DMS79 treated with DMSO at 0.1 percent for 48 hours (cell line): ENCODE measurements at regions not wholly inside any gene's neighbourhood (a gene's known extent, or its start where the extent isn't known, plus 50 kb on each side); places are given as distances from the start of the nearest gene placed in this dataset.
"Not testable (repeated sequence)": the region's sequence is repeated elsewhere in the genome, so short reads cannot be mapped to it uniquely, and the experiment has no call there.

ENCODE experiments used
- DNase-seq: peaks from one replicate; lab custom pipeline; 2025; lab: John Stamatoyannopoulos, UW

DNA sequence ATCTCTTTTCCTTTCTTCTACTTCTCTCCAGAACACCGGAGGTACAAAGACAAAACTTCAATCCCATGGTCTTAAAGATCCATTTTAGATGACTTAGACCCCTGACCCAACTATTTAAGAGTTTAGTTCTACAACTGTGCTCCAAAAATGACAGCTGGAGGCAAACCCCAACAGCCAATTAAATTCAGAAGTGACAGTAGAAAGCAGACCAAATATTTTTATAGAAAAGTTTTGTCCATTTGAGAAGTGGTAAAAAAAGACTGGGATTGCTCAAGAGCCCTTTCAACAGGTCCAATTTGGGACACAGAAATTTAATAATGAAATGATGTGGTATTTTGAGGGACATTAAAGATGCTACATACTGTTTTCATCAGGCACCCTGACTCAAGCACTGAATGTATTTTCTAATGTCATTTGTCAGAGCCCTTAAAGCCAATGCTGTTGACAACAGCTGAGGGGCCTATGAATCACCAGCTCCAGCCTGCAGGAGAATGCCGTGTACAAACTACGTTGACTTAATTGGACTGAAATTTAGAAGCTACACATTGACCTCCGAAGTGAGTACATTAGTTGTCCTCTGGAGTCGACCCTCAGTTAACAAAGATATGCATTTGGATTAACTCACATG lies 147.5 kb upstream of the PIK3R1 start:
- no peak for DNase-seq

GRCh38 chr5:68067291-68067690 lies 148.3 kb upstream of the PIK3R1 start:
- no peak for DNase-seq

GRCh38 chr5:68066277-68066955 lies 149.1 kb upstream of the PIK3R1 start:
- no peak for DNase-seq

DNA sequence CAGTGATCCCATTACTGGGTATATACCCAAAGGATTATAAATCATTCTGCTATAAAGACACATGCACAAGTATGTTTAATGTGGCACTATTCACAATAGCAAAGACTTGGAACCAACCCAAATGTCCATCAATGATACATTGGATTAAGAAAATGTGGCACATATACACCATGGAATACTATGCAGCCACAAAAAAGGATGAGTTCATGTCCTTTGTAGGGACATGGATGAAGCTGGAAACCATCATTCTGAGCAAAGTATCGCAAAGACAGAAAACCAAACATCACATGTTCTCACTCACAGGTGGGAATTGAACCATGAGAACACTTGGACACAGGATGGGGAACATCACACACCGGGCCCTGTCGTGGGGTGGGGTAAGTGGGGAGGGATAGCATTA lies 150.2 kb upstream of the PIK3R1 start:
- not testable (repeated sequence) for DNase-seq

DNA sequence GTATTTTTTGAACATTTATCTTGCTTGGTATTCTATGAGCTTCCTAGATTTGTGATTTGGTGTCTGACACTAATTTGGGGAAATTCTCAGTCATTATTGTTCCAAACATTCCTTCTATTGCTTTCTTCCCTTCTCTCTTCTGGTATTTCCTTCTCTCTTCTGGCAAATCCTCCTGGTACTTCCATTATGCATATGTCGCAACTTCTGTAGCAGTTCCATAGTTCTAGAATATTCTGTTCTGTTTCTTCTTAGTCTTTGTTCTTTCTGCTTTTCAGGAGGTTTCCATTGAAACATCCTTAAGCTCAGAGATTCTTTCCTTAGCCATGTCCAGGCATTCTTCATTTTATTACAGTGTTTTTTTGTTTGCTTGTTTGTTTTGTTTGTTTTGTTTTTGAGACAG lies 155.2 kb upstream of the PIK3R1 start:
- DNase-seq, result no peak

DNA sequence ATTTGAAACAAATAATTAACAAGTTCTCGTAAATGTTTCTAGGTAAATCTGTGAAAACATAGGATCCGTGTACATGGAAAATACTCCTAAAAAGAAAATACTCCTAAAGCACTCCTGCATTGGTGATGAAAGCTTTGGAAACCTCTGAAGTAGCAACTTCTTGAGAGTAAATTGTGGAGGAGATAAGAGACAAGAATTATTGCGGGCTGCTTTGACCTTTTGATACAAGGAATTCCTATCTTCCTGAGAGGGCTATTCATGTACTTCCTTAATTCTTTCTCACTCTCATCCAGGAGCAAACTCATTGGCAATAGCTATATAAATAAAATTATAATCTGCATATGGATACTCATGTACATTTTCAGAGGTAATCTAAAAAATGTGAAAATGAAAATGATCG lies 158.4 kb upstream of the PIK3R1 start:
- no peak for DNase-seq

GRCh38 chr5:68055686-68056085 lies 159.9 kb upstream of the PIK3R1 start:
- DNase-seq, result no peak

- DNase-seq, result no peak
These were observed 160.9 kb upstream of the PIK3R1 start for GRCh38 chr5:68054638-68055037.

GRCh38 chr5:68053202-68053601 lies 162.4 kb upstream of the PIK3R1 start:
- DNase-seq, result no peak

DNA sequence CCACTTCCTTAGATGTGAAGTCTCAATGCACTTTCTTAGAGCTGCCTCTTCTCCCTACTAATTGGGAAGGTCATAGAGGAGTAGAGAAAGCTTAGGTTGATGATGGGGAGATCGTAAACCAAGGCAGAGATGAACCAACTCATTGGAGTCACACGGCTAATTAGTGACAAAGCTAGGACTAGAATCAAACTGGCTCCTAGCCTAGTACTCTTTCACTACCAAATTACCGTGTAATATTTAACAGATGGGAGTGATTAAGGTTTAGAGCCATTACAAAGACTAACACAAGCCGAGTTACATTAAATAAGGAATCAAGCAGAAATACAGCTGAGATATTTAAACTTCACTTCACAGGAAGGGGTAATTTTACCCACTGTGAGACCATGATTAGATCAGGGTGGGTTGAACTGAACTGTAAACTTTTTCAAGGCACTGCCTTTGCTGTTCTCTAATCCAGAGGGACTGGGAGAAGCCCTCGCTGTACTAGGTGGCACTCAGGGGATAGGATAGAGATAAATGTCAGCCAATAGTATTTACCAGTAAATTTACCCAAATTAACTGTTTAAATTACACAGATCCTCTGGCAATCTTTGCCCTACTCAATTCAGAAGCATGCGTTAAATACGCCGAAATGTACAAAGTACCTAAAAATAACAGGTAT lies 166.4 kb upstream of the PIK3R1 start:
- DNase-seq, result no peak

- DNase-seq, result no peak
These were observed 167.0 kb upstream of the PIK3R1 start for GRCh38 chr5:68048516-68048915.

- not testable (repeated sequence) for DNase-seq
These were observed 167.5 kb upstream of the PIK3R1 start for GRCh38 chr5:68048054-68048453.

DNA sequence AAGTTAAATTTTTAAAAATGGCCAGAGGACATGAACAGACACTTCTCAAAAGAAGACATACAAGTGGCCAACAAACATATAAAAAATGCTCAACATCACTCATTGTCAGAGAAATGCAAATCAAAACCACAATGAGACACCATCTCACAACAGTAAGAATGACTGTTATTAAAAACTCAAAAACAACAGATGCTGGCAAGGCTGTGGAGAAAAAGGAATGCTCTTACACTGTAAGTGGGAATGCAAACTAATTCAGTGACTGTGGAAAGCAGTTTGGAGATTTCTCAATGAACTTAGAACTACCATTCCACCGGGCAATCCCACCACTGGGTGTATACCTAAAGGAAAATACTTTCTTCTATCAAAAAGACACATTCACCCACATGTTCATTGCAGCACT lies 168.5 kb upstream of the PIK3R1 start:
- no peak for DNase-seq

DNA sequence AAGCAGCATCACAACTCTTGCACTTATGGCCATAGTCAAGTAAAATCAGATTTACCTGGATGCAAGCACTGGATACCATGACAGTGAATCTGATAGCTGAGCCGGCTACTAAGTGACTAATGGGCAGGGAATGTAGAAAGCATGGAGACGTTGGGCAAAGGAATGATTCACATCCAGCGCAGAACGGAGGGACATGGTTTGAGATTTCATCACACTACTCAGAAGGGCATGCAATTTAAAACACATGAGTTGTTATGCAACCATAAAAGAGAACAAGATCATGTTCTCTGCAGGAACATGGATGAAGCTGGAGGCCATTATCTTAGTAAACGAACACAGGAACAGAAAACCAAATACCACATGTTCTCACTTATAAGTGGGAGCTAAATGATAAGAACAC lies 169.1 kb upstream of the PIK3R1 start:
- no peak for DNase-seq

GRCh38 chr5:68041293-68041692 lies 174.3 kb upstream of the PIK3R1 start:
- DNase-seq, result no peak

DNA sequence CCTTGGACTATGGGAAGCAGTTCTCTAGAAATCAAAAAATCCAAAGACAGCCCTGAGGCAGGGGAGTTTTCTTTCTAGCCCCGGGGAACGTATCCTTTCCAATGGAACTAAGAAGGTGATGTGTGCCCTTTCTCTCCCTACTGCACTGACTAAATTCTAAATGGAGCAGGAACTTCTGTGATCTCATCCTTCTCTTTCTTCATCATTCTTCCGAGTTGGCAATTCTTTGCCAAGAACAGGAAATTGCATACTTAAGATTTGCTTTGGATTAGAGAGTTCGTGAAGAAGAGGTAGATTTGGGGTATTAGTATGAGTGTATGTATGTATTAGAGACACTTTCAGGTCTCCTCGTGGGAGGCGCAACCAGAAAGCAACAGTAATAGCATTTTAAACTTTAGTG lies 178.0 kb upstream of the PIK3R1 start:
- DNase-seq, result no peak

DNA sequence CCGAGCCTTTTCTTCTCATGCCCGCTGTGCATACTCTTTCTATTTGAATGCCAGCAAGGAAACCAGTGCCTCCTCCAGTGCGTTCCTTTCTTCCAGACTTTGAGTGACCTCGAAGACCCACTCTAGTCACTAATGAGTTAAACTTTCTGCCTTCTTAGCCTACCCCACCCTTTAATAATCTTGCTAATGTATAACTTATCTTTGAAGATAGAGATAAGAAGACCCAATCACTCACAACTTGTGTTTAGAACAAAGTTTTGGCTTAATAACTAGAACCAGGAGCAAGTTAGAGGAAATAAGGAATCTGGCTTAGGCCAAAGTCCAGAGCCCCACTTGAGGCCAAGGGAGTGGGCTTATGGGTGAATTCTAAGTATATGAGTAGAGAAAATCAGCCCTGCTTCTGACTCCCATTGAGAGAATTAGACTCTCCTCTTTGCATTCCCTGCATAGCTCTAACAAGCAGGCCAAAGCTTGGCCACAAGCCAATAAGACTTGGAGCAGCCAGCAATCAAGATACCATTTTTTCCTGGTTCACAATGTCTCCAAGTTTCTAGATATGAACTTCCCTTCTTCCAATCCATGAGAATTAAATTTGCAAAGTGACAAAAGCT lies 181.5 kb upstream of the PIK3R1 start:
- no peak for DNase-seq

DNA sequence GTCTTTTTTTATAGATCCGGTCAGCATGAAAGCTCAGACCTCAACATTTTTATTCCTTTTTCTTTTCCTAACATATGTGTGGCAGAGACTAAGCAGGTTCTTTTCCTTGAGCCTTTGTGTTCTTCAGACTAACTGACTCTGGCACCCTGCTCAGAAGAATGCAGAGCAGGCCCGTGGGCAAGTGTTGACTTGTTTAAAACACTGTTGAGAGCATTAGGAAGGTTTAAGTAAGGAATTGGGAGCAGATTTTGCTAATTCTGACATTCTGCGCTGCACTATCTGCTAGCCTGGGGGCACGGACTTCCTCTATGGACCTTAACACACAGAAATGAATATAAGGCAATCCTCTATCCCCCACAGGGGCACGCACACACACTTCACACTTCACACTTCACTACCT lies 182.5 kb upstream of the PIK3R1 start:
- DNase-seq, result peak; percentile 41

DNA sequence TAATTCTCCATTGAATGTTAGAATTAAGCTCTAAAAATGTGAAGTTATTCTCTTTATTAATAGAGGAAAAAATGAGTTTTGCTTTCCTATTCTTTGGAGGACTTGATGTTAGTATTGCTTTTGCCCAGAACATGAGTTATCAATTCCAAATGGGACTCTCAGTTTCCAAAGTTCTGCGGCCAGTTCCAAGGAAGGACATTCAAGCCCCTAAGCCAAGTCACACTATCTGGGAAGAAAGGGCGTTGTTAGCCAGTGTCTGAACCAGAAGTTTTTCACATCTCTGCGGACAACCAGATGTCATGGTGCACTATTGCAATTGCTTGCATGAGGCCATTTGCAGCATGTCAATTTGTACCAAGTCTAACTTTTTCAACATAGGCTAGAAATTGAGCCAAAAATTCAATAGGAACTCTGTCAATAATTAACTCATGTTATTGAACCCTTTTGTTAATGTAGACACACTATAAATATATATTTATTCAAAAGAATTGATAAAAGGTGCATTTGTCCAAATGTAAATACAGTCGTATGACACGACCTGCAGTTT lies 183.3 kb upstream of the PIK3R1 start:
- DNase-seq, result no peak

- DNase-seq, result no peak
These were observed 187.3 kb upstream of the PIK3R1 start for GRCh38 chr5:68028131-68028727.

DNA sequence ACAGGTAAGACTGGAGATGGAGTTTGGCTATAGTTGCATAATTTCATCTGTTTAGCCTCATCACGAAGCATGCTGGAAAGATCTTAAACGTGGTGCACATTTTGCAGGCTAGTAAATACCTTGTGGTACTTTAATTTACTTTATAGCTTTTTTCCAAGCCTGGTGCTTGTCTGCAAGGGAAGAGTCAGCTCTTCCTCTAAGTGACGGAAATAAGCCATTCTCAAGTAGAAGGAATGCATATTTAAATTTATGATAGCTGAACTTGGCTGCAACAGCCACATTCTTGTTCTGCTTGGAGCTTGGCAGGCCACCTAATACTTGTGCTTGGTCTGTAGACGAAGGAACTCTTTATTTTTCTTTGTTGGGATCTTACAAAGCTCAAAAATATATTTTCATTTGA lies 188.0 kb upstream of the PIK3R1 start:
- no peak for DNase-seq

GRCh38 chr5:68026092-68026885 lies 189.3 kb upstream of the PIK3R1 start:
- DNase-seq, result no peak
